ENCODE measurements at regions not wholly inside any gene's neighbourhood (a gene's known extent, or its start where the extent isn't known, plus 50 kb on each side); places are given as distances from the start of the nearest gene placed in this dataset.

GRCh38 chr15:35654332-35654731 lies 108.4 kb upstream of the DPH6 start:
- TF ChIP-seq CTCF (IDR thresholded peaks at IDR 0.05), result no peak
- no peak for TF ChIP-seq ZFX (IDR thresholded peaks at IDR 0.05; ENCODE audit: borderline replicate concordance)

Data from 22Rv1 (cell line).